Occipital lobe (tissue), 1 donor: ENCODE measurements at regions not wholly inside any gene's neighbourhood (a gene's known extent, or its start where the extent isn't known, plus 50 kb on each side); places are given as distances from the start of the nearest gene placed in this dataset.

ENCODE experiments used
- DNase-seq: peaks from one replicate; lab custom pipeline; 2025; lab: John Stamatoyannopoulos, UW

- no peak for DNase-seq
Observed at GRCh38 chr10:47189802-47190201, 110.2 kb upstream of the GDF10 start.

GRCh38 chr10:47190301-47190700, 109.7 kb upstream of the GDF10 start:
- DNase-seq = no peak

GRCh38 chr10:47190802-47191450, 109.1 kb upstream of the GDF10 start:
- DNase-seq = no peak

GRCh38 chr10:47192273-47192672, 107.7 kb upstream of the GDF10 start:
- no peak for DNase-seq

- DNase-seq = no peak
Observed at GRCh38 chr10:47193666-47194065, 106.3 kb upstream of the GDF10 start.

GRCh38 chr10:47195274-47195885, 104.6 kb upstream of the GDF10 start:
- no peak for DNase-seq

- no peak for DNase-seq
Observed at GRCh38 chr10:47196691-47197090, 103.3 kb upstream of the GDF10 start.

- no peak for DNase-seq
Observed at GRCh38 chr10:47198221-47198620, 101.8 kb upstream of the GDF10 start.

- DNase-seq = no peak
Observed at GRCh38 chr10:47205192-47205591, 94.8 kb upstream of the GDF10 start.

- DNase-seq = no peak
Observed at GRCh38 chr10:47206449-47207280, 93.3 kb upstream of the GDF10 start.

- DNase-seq = no peak
Observed at GRCh38 chr10:47207281-47207615, 92.7 kb upstream of the GDF10 start.

- DNase-seq = no peak
Observed at GRCh38 chr10:47207894-47208469, 92.0 kb upstream of the GDF10 start.

- no peak for DNase-seq
Observed at GRCh38 chr10:47209466-47209865, 90.5 kb upstream of the GDF10 start.

GRCh38 chr10:47214520-47214919, 85.5 kb upstream of the GDF10 start:
- DNase-seq = no peak

- no peak for DNase-seq
Observed at GRCh38 chr10:47217113-47217512, 82.9 kb upstream of the GDF10 start.

GRCh38 chr10:47218803-47219202, 81.2 kb upstream of the GDF10 start:
- no peak for DNase-seq

GRCh38 chr10:47222461-47222860, 77.5 kb upstream of the GDF10 start:
- DNase-seq = no peak

GRCh38 chr10:47223236-47223635, 76.8 kb upstream of the GDF10 start:
- DNase-seq = no peak

- DNase-seq = no peak
Observed at GRCh38 chr10:47224546-47225218, 75.3 kb upstream of the GDF10 start.

GRCh38 chr10:47225219-47225927, 74.6 kb upstream of the GDF10 start:
- no peak for DNase-seq
